Esophagus muscularis mucosa (tissue), 4 donors: ENCODE measurements at regions not wholly inside any gene's neighbourhood (a gene's known extent, or its start where the extent isn't known, plus 50 kb on each side); places are given as distances from the start of the nearest gene placed in this dataset.

Experiments
- CTCF ChIP-seq, 3 experiments: fragments of 200-600 bp in 2 of 3; fragments of 450-650 bp in 1 of 3; sonication (generic) in 2 of 3; IDR thresholded peaks; one replicate each; pipeline ENCODE4 v1.5.1; 2017 to 2019; ENCODE audit warnings: antibody characterized with exemption in 3 of 3, mild to moderate bottlenecking in 2 of 3, moderate library complexity in 1 of 3
- EP300 ChIP-seq: sonication (generic); formaldehyde crosslinking; IDR thresholded peaks from one replicate; pipeline ENCODE4 v1.6.1; 2017; ENCODE audit warnings: antibody characterized with exemption
- POLR2A ChIP-seq: fragments of 450-650 bp; IDR thresholded peaks from one replicate; pipeline ENCODE4 v1.6.1; 2017; ENCODE audit warnings: antibody characterized with exemption, moderate library complexity, mild to moderate bottlenecking, low read depth
- POLR2AphosphoS5 ChIP-seq, 2 donors: sonication (generic); formaldehyde crosslinking; IDR thresholded peaks; one replicate each; pipeline ENCODE4 v1.6.1; 2017; ENCODE audit warnings: antibody characterized with exemption in 2 of 2

DNA sequence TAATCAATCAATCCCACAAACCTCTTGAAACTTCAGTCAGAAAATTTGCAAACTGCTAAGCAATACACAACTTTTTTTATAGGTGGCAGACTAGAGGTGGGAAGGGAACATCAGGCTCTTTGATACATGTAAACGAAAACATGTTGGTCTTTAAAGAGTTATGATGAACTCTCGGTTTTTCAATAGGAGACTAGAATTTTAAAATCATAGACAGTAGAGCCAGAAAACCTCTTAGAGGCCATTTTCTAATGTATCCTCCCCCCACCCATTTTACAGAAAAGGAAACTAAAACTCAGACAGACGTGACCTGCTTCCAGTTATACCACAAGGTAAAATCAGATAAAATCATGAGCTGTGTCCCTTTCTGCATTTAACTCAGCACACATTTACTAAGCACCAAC is 179.1 kb upstream of the LPP start:
- TF ChIP-seq POLR2AphosphoS5 (IDR thresholded peaks at IDR 0.05) (no peak), CTCF (IDR thresholded peaks at IDR 0.05) (no peak), POLR2A (no peak), EP300 (no peak)
